HG03066 (cell line): ENCODE measurements at regions not wholly inside any gene's neighbourhood (a gene's known extent, or its start where the extent isn't known, plus 50 kb on each side); places are given as distances from the start of the nearest gene placed in this dataset.

Experiments used
- ATAC-seq: cut with Tn5 transposase; IDR thresholded peaks from one replicate; pipeline ENCODE4 v1.9.1; 2021; ENCODE audit warnings: low read depth; ENCODE audit not compliant: unreplicated experiment

- no peak for ATAC-seq
Observed at GRCh38 chrX:120819126-120819525, 56.5 kb downstream of the CT47B1 start.

- ATAC-seq: no peak
Observed at GRCh38 chrX:120813982-120814381, 61.7 kb downstream of the CT47B1 start.

- no peak for ATAC-seq
Observed at GRCh38 chrX:120801426-120801825, 74.2 kb downstream of the CT47B1 start.

- ATAC-seq: no peak
Observed at GRCh38 chrX:120797188-120797851, 78.3 kb downstream of the CT47B1 start.

- no peak for ATAC-seq
Observed at GRCh38 chrX:120795301-120795700, 80.4 kb downstream of the CT47B1 start.

- no peak for ATAC-seq
Observed at GRCh38 chrX:120794525-120794975, 81.1 kb downstream of the CT47B1 start.

GRCh38 chrX:120793098-120793497 lies 82.6 kb downstream of the CT47B1 start:
- ATAC-seq: no peak

GRCh38 chrX:120791013-120791643 lies 84.5 kb downstream of the CT47B1 start:
- ATAC-seq: no peak

GRCh38 chrX:120790552-120790951 lies 85.1 kb downstream of the CT47B1 start:
- ATAC-seq: no peak

GRCh38 chrX:120790118-120790517 lies 85.5 kb downstream of the CT47B1 start:
- ATAC-seq: peak; percentile 83

GRCh38 chrX:120781403-120781802 lies 94.3 kb downstream of the CT47B1 start:
- ATAC-seq: no peak

- no peak for ATAC-seq
Observed at GRCh38 chrX:120775959-120776358, 99.7 kb downstream of the CT47B1 start.

- ATAC-seq: no peak
Observed at GRCh38 chrX:120774606-120775005, 101.1 kb downstream of the CT47B1 start.

GRCh38 chrX:120773801-120774200 lies 101.9 kb downstream of the CT47B1 start:
- ATAC-seq: no peak

GRCh38 chrX:120769576-120770341 lies 105.9 kb downstream of the CT47B1 start:
- no peak for ATAC-seq

- ATAC-seq: no peak
Observed at GRCh38 chrX:120768681-120769080, 107.0 kb downstream of the CT47B1 start.

GRCh38 chrX:120768254-120768653 lies 107.4 kb downstream of the CT47B1 start:
- ATAC-seq: no peak

- no peak for ATAC-seq
Observed at GRCh38 chrX:120763269-120763668, 112.4 kb downstream of the CT47B1 start.

- no peak for ATAC-seq
Observed at GRCh38 chrX:120761810-120762209, 113.9 kb downstream of the CT47B1 start.

GRCh38 chrX:120759685-120760084 lies 116.0 kb downstream of the CT47B1 start:
- ATAC-seq: no peak

GRCh38 chrX:120755066-120755846 lies 120.4 kb downstream of the CT47B1 start:
- peak; percentile 74 for ATAC-seq
